ENCODE measurements at regions not wholly inside any gene's neighbourhood (a gene's known extent, or its start where the extent isn't known, plus 50 kb on each side); places are given as distances from the start of the nearest gene placed in this dataset.

- no peaks in the 10 kb centered on the region for H3K27me3 ChIP-seq
- no peak overlapping the region for H3K4me3 ChIP-seq
- 84% methylated on average over 2 of the region's 2 CpGs for WGBS (ENCODE audit: low lambda C conversion rate, missing lambda C conversion rate)
- H3K36me3 ChIP-seq (replicated peaks; ENCODE audit: insufficient read depth, low read depth): no peaks in the 10 kb centered on the region
- TF ChIP-seq CTCF (IDR thresholded peaks at IDR 0.05; ENCODE audit: poor library complexity): no peak
- TF ChIP-seq EZH2phosphoT487 (IDR thresholded peaks at IDR 0.05; ENCODE audit: low read depth, severe bottlenecking, unreplicated experiment): no peak
- TF ChIP-seq EZH2 (IDR thresholded peaks at IDR 0.05; ENCODE audit: borderline replicate concordance): no peak
- no peaks in the 10 kb centered on the region for H3K9me2 ChIP-seq (replicated peaks; ENCODE audit: insufficient read depth)
- H2AFZ ChIP-seq: no peak overlapping the region
- DNase-seq (ENCODE audit: low spot score): no peak
- H4K20me1 ChIP-seq (ENCODE audit: insufficient read depth, poor library complexity, severe bottlenecking): no peaks in the 10 kb centered on the region
- H3K9me3 ChIP-seq (ENCODE audit: low read depth): no peaks in the 10 kb centered on the region
- H3K27ac ChIP-seq: no peak overlapping the region
- H3K4me2 ChIP-seq: no peak overlapping the region
- H3K4me1 ChIP-seq (ENCODE audit: insufficient read depth): no peaks in the 10 kb centered on the region
- no peaks in the 10 kb centered on the region for H3K79me2 ChIP-seq
These were observed 370.6 kb upstream of the RPS6KA3 start for GRCh38 chrX:20637351-20637750.

GRCh38 chrX:20633451-20633850 is 366.7 kb upstream of the RPS6KA3 start:
- Histone ChIP-seq H3K9me3 (ENCODE audit: low read depth) (no peaks in the 10 kb centered on the region), H3K4me3 (no peak overlapping the region), H4K20me1 (ENCODE audit: insufficient read depth, poor library complexity, severe bottlenecking) (no peaks in the 10 kb centered on the region), H3K36me3 (replicated peaks; ENCODE audit: insufficient read depth, low read depth) (no peaks in the 10 kb centered on the region), H3K4me1 (ENCODE audit: insufficient read depth) (no peaks in the 10 kb centered on the region), H3K9me2 (replicated peaks; ENCODE audit: insufficient read depth) (no peaks in the 10 kb centered on the region), H3K79me2 (no peaks in the 10 kb centered on the region), H2AFZ (no peak overlapping the region), H3K27me3 (no peaks in the 10 kb centered on the region), H3K4me2 (no peak overlapping the region), H3K27ac (no peak overlapping the region)
- 87% methylated on average over 3 of the region's 3 CpGs for WGBS (ENCODE audit: low lambda C conversion rate, missing lambda C conversion rate)
- TF ChIP-seq EZH2phosphoT487 (IDR thresholded peaks at IDR 0.05; ENCODE audit: low read depth, severe bottlenecking, unreplicated experiment): no peak
- no peak for TF ChIP-seq EZH2 (IDR thresholded peaks at IDR 0.05; ENCODE audit: borderline replicate concordance)
- TF ChIP-seq CTCF (IDR thresholded peaks at IDR 0.05; ENCODE audit: poor library complexity): no peak
- no peak for DNase-seq (ENCODE audit: low spot score)

GRCh38 chrX:20623448-20623847 is 356.7 kb upstream of the RPS6KA3 start:
- Histone ChIP-seq H3K79me2 (no peaks in the 10 kb centered on the region), H3K4me3 (no peak overlapping the region), H3K36me3 (replicated peaks; ENCODE audit: insufficient read depth, low read depth) (no peaks in the 10 kb centered on the region), H3K4me2 (no peak overlapping the region), H3K27me3 (no peaks in the 10 kb centered on the region), H2AFZ (no peak overlapping the region), H3K4me1 (ENCODE audit: insufficient read depth) (no peaks in the 10 kb centered on the region), H3K27ac (no peak overlapping the region), H3K9me2 (replicated peaks; ENCODE audit: insufficient read depth) (no peaks in the 10 kb centered on the region), H3K9me3 (ENCODE audit: low read depth) (no peaks in the 10 kb centered on the region), H4K20me1 (ENCODE audit: insufficient read depth, poor library complexity, severe bottlenecking) (no peaks in the 10 kb centered on the region)
- TF ChIP-seq EZH2 (IDR thresholded peaks at IDR 0.05; ENCODE audit: borderline replicate concordance): no peak
- no peak for TF ChIP-seq EZH2phosphoT487 (IDR thresholded peaks at IDR 0.05; ENCODE audit: low read depth, severe bottlenecking, unreplicated experiment)
- TF ChIP-seq CTCF (IDR thresholded peaks at IDR 0.05; ENCODE audit: poor library complexity): no peak
- WGBS (ENCODE audit: low lambda C conversion rate, missing lambda C conversion rate): 49% methylated on average over 2 of the region's 2 CpGs
- DNase-seq (ENCODE audit: low spot score): no peak

- Histone ChIP-seq H3K4me2 (no peak overlapping the region), H4K20me1 (ENCODE audit: insufficient read depth, poor library complexity, severe bottlenecking) (no peaks in the 10 kb centered on the region), H3K9me3 (ENCODE audit: low read depth) (no peaks in the 10 kb centered on the region), H3K27ac (no peak overlapping the region), H3K4me1 (ENCODE audit: insufficient read depth) (no peaks in the 10 kb centered on the region), H3K27me3 (no peaks in the 10 kb centered on the region), H3K9me2 (replicated peaks; ENCODE audit: insufficient read depth) (no peaks in the 10 kb centered on the region), H3K79me2 (no peaks in the 10 kb centered on the region), H3K4me3 (no peak overlapping the region), H3K36me3 (replicated peaks; ENCODE audit: insufficient read depth, low read depth) (no peaks in the 10 kb centered on the region), H2AFZ (no peak overlapping the region)
- DNase-seq (ENCODE audit: low spot score): no peak
- no peak for TF ChIP-seq CTCF (IDR thresholded peaks at IDR 0.05; ENCODE audit: poor library complexity)
- TF ChIP-seq EZH2phosphoT487 (IDR thresholded peaks at IDR 0.05; ENCODE audit: low read depth, severe bottlenecking, unreplicated experiment): no peak
- no peak for TF ChIP-seq EZH2 (IDR thresholded peaks at IDR 0.05; ENCODE audit: borderline replicate concordance)
- WGBS (ENCODE audit: low lambda C conversion rate, missing lambda C conversion rate): 68% methylated on average over 2 of the region's 2 CpGs
These were observed 353.6 kb upstream of the RPS6KA3 start for GRCh38 chrX:20620306-20620705.

Measured in hepatocyte (in vitro differentiated cells).